ENCODE measurements at regions not wholly inside any gene's neighbourhood (a gene's known extent, or its start where the extent isn't known, plus 50 kb on each side); places are given as distances from the start of the nearest gene placed in this dataset.

DNA sequence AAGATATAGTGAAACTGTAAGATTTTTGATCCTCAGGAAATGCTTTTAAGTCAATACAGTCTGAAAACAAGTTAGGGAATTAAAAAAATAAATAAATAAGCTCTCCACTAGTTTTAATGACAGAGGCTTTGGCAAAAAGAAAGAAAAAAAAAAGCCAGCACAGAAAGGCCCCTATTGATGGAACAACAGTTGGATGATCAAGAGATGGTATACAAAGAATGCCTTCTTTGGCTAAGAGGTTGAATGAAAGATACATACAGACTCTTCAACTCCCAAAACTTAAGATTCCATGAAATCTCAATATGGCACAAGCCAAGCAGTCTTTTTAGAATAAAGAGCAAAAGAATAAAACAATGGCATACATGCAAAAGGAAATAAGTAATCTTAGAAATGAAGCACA, 64.0 kb upstream of the GALNT5 start:
- intact Hi-C loops (cut with DNase I), result no loop called here

GRCh38 chr2:157194097-157194688, 63.3 kb upstream of the GALNT5 start:
- intact Hi-C loops (cut with DNase I), result no loop called here
- no peak for DNase-seq (ENCODE audit: low spot score)

More for the DNA sequence above, 64.0 kb upstream of the GALNT5 start:
- DNase-seq (ENCODE audit: low spot score), result no peak

DNA sequence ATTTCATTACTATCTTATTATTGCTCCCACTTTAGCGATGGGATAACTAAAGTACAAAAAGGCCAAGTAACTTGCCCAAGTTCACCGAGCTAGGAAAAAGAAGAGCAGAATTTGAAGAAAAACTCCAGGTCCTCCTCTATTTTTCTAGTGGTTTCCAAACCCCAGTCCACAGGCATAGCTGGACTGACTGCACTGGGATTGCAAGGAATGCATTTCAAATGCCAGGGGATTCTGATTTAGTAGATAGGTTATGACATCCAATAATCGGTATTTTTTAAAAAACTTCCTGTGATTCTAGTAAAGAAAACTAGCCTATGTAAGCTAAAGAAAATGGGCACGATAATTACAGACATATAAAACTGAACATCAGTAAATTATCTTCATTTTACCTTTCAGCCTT, 62.7 kb upstream of the GALNT5 start:
- intact Hi-C loops (cut with DNase I), result no loop called here
- DNase-seq (ENCODE audit: low spot score), result no peak

DNA sequence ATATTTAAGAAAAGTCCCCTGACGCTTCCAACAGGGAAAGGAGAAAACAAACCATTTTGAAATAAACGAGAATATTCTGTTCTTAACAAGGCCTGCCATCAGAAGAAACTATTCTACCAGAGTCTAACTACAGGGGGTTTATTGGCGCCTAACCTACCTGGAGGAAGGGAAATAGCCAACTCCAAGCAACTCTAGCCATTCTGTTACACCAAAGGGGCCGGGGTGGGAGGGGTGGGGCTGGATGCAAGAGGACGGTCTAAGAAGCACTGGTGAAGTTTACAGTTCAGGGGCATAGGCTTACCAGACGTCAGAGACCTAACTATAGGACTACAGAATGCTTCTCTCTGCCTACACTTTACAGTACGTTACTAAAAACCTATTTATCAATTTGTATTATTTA, 60.5 kb upstream of the GALNT5 start:
- intact Hi-C loops (cut with DNase I), result no loop called here

GRCh38 chr2:157197848-157198247, 59.7 kb upstream of the GALNT5 start:
- no peak for DNase-seq (ENCODE audit: low spot score)
- intact Hi-C loops (cut with DNase I), result no loop called here

More for the DNA sequence above, 60.5 kb upstream of the GALNT5 start:
- DNase-seq (ENCODE audit: low spot score), result no peak

GRCh38 chr2:157203651-157204050, 53.9 kb upstream of the GALNT5 start:
- intact Hi-C loops (cut with DNase I), result no loop called here
- DNase-seq (ENCODE audit: low spot score), result no peak

- intact Hi-C loops (cut with DNase I), result no loop called here
- DNase-seq (ENCODE audit: low spot score), result no peak
Measured at GRCh38 chr2:157204401-157204800, 53.1 kb upstream of the GALNT5 start.

GRCh38 chr2:157206916-157207315, 50.6 kb upstream of the GALNT5 start:
- DNase-seq (ENCODE audit: low spot score), result no peak
- intact Hi-C loops (cut with DNase I), result no loop called here

Measured in posterior vena cava (tissue), 2 donors.